Fibroblast of lung (primary cell): ENCODE measurements at regions not wholly inside any gene's neighbourhood (a gene's known extent, or its start where the extent isn't known, plus 50 kb on each side); places are given as distances from the start of the nearest gene placed in this dataset.
A peak's percentile ranks its signal among the peaks of the same experiment; 100 is the strongest.

ENCODE experiments used
- DNase-seq, 2 donors: peaks; one replicate each; pipeline versions ENCODE4 v3.0.0 to v3.0.0-alpha.2; 2010; ENCODE audit warnings: low read depth in 2 of 2
- H2AFZ ChIP-seq: 2 replicates; pipeline ENCODE4 v1.5.1; 2012; ENCODE audit warnings: low read length, control low read depth, inconsistent platforms
- H3K27ac ChIP-seq: 2 replicates; pipeline ENCODE4 v1.5.1; 2011; ENCODE audit warnings: low read length, control low read depth; ENCODE audit not compliant: insufficient read depth
- H3K27me3 ChIP-seq: 2 replicates; pipeline ENCODE4 v1.5.1; 2011; ENCODE audit warnings: mild to moderate bottlenecking, low read length; ENCODE audit not compliant: control insufficient read depth, insufficient read depth
- H3K36me3 ChIP-seq: 2 replicates; pipeline ENCODE4 v1.5.1; 2011; ENCODE audit warnings: low read length; ENCODE audit not compliant: control insufficient read depth, insufficient read depth
- H3K4me1 ChIP-seq: 2 replicates; pipeline ENCODE4 v1.5.1; 2011; ENCODE audit warnings: low read length; ENCODE audit not compliant: control insufficient read depth, insufficient read depth; ENCODE audit errors: extremely low read depth
- H3K4me2 ChIP-seq: 2 replicates; pipeline ENCODE4 v1.5.1; 2011; ENCODE audit warnings: low read length, control low read depth; ENCODE audit not compliant: insufficient read depth; ENCODE audit errors: extremely low read depth
- H3K4me3 ChIP-seq, 4 experiments: fragments of 200-600 bp in 1 of 4; sonication (generic) in 1 of 4; replicated peaks in 1 of 4; 2 replicates each; pipeline ENCODE4 v1.5.1; 2011 to 2016; ENCODE audit warnings: low read length in 4 of 4, low read depth in 3 of 4, mild to moderate bottlenecking in 3 of 4, control low read depth in 2 of 4, inconsistent platforms in 1 of 4, mixed read lengths in 1 of 4; ENCODE audit not compliant: insufficient read depth in 1 of 4; ENCODE audit errors: control extremely low read depth in 1 of 4
- H3K79me2 ChIP-seq: 2 replicates; pipeline ENCODE4 v1.5.1; 2012; ENCODE audit warnings: mild to moderate bottlenecking, low read length, inconsistent platforms; ENCODE audit not compliant: control insufficient read depth, insufficient read depth
- H3K9ac ChIP-seq: 2 replicates; pipeline ENCODE4 v1.5.1; 2011; ENCODE audit warnings: mild to moderate bottlenecking, low read length, control low read depth; ENCODE audit not compliant: insufficient read depth
- H3K9me3 ChIP-seq: 2 replicates; pipeline ENCODE4 v1.5.1; 2012; ENCODE audit warnings: low read depth, low read length; ENCODE audit not compliant: control insufficient read depth, insufficient read depth
- H4K20me1 ChIP-seq: 2 replicates; pipeline ENCODE4 v1.5.1; 2011; ENCODE audit warnings: low read length; ENCODE audit not compliant: control insufficient read depth, insufficient read depth; ENCODE audit errors: extremely low read depth
- EZH2 ChIP-seq: IDR thresholded peaks from 2 replicates; pipeline ENCODE4 v1.5.1; 2012; ENCODE audit warnings: low read length, control low read depth, mild to moderate bottlenecking; ENCODE audit errors: missing control alignments
- TF ChIP-seq, protein P1 (sequence below), 2 donors: IDR thresholded peaks in 1 of 2; conservative IDR thresholded peaks in 1 of 2; 1 replicate in 1 of 2; 2 replicates in 1 of 2; pipeline ENCODE4 v1.5.1; 2011 to 2012; ENCODE audit warnings: low read length in 2 of 2, control low read depth in 1 of 2, inconsistent platforms in 1 of 2, low read depth in 1 of 2, mild to moderate bottlenecking in 1 of 2

GRCh38 chr3:147312786-147313280 lies 93.5 kb downstream of the ZIC4 start:
- Histone ChIP-seq H3K79me2 (no peaks in the 10 kb centered on the region), H4K20me1 (no peaks in the 10 kb centered on the region), H3K27me3 (no peaks in the 10 kb centered on the region), H3K4me1 (no peaks in the 10 kb centered on the region), H2AFZ (no peak overlapping the region), H3K9ac (no peak overlapping the region), H3K4me2 (no peak overlapping the region), H3K27ac (no peak overlapping the region), H3K9me3 (no peaks in the 10 kb centered on the region), H3K36me3 (no peaks in the 10 kb centered on the region), H3K4me3 (no peak overlapping the region)
- no peak for TF ChIP-seq EZH2
- TF ChIP-seq, protein P1, sequence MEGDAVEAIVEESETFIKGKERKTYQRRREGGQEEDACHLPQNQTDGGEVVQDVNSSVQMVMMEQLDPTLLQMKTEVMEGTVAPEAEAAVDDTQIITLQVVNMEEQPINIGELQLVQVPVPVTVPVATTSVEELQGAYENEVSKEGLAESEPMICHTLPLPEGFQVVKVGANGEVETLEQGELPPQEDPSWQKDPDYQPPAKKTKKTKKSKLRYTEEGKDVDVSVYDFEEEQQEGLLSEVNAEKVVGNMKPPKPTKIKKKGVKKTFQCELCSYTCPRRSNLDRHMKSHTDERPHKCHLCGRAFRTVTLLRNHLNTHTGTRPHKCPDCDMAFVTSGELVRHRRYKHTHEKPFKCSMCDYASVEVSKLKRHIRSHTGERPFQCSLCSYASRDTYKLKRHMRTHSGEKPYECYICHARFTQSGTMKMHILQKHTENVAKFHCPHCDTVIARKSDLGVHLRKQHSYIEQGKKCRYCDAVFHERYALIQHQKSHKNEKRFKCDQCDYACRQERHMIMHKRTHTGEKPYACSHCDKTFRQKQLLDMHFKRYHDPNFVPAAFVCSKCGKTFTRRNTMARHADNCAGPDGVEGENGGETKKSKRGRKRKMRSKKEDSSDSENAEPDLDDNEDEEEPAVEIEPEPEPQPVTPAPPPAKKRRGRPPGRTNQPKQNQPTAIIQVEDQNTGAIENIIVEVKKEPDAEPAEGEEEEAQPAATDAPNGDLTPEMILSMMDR (conservative IDR thresholded peaks at IDR 0.05 in 1 of 2, IDR thresholded peaks at IDR 0.05 in 1 of 2; ENCODE audit: low read depth in 1 of 2, low read length in 2 of 2), result no peak
- no peak for DNase-seq

DNA sequence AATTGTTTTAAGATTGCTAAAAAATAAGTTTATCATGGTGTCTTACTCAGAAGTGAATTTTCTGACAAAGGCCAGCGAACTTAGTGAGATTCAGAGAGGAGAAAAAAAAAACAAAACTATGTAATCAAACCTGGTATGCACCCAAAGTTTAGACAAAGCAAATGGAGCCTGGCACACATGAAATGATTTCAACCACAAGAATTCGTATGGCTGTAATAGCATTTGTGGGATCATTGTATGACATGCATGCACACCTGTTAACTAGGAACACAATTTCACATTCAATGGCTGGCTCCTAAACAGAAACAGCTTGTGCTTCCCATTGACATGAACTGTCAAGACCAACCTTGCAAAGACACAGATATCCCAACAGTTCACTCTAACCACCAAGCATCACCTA lies 94.6 kb downstream of the ZIC4 start:
- no peaks in the 10 kb centered on the region for H3K27me3 ChIP-seq
- no peak overlapping the region for H3K27ac ChIP-seq
- H2AFZ ChIP-seq, result no peak overlapping the region
- no peak for TF ChIP-seq EZH2
- TF ChIP-seq, protein P1 (conservative IDR thresholded peaks at IDR 0.05 in 1 of 2, IDR thresholded peaks at IDR 0.05 in 1 of 2; ENCODE audit: low read depth in 1 of 2, low read length in 2 of 2), result no peak
- H3K4me3 ChIP-seq, result no peak overlapping the region
- H4K20me1 ChIP-seq, result no peaks in the 10 kb centered on the region
- DNase-seq, result peak in 1 of 2 donors; percentile 24
- no peak overlapping the region for H3K4me2 ChIP-seq
- H3K79me2 ChIP-seq, result no peaks in the 10 kb centered on the region
- H3K9ac ChIP-seq, result no peak overlapping the region
- no peaks in the 10 kb centered on the region for H3K36me3 ChIP-seq
- H3K9me3 ChIP-seq, result no peaks in the 10 kb centered on the region
- no peaks in the 10 kb centered on the region for H3K4me1 ChIP-seq

DNA sequence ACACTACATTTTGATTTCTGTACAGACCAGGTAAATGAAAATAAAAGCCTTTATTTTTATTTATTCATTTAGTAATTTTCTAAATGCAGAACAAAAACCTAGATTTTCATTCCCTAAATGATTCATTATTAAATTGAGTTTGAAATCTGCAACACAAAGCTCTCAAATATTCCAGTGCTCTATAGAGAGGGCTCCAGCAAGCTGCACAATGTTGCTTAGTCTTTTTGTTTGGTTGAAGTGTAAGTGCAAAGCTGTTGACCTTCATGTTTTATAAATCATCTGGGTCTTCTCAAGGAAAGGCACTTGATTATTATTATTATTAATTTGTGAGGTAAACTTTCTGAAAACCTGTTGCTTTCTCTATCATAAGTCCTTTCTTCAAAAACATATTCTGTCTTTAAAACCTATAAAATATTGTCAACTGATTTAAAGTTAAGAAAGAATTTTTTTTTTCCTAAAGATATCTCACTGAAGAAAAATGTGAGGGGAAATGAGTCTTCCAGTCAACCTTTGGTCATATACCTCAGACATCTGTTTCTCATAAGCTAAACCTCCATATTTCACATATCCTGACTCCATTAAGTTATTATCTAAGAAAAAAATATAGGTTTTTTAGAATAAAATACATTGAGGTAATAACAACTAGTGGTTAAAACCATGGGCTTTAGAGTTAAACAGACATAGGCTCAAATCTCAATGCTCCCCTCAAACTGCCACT lies 100.7 kb downstream of the ZIC4 start:
- Histone ChIP-seq H3K4me3 (no peak overlapping the region), H4K20me1 (no peaks in the 10 kb centered on the region), H3K36me3 (no peaks in the 10 kb centered on the region), H3K4me2 (no peak overlapping the region), H3K9ac (no peak overlapping the region), H3K27me3 (no peaks in the 10 kb centered on the region), H3K9me3 (no peaks in the 10 kb centered on the region), H3K4me1 (no peaks in the 10 kb centered on the region), H3K79me2 (no peaks in the 10 kb centered on the region), H3K27ac (peak overlapping the region; percentile 15), H2AFZ (no peak overlapping the region)
- peak; percentile 8 to 63 for DNase-seq
- TF ChIP-seq, protein P1 (conservative IDR thresholded peaks at IDR 0.05 in 1 of 2, IDR thresholded peaks at IDR 0.05 in 1 of 2; ENCODE audit: low read depth in 1 of 2, low read length in 2 of 2), result no peak
- TF ChIP-seq EZH2, result no peak
